Hippocampal formation (tissue), 2 donors: ENCODE measurements at regions not wholly inside any gene's neighbourhood (a gene's known extent, or its start where the extent isn't known, plus 50 kb on each side); places are given as distances from the start of the nearest gene placed in this dataset.

Experiments
- DNase-seq, 2 donors: peaks; one replicate each; lab custom pipeline; 2025; lab: John Stamatoyannopoulos, UW

- DNase-seq: no peak
These were observed 504.3 kb upstream of the FAM98A start for GRCh38 chr2:34103437-34103836.

GRCh38 chr2:34102339-34102738 lies 503.2 kb upstream of the FAM98A start:
- DNase-seq: no peak

- DNase-seq: no peak
These were observed 500.3 kb upstream of the FAM98A start for GRCh38 chr2:34099377-34099776.

GRCh38 chr2:34098256-34098655 lies 499.2 kb upstream of the FAM98A start:
- DNase-seq: no peak

- DNase-seq: peak; percentile 30 to 77
These were observed 497.6 kb upstream of the FAM98A start for GRCh38 chr2:34096562-34097171.

- DNase-seq: no peak
These were observed 494.7 kb upstream of the FAM98A start for GRCh38 chr2:34093790-34094189.

GRCh38 chr2:34070196-34070595 lies 471.1 kb upstream of the FAM98A start:
- DNase-seq: peak in 1 of 2 donors; percentile 45

- peak; percentile 24 to 60 for DNase-seq
These were observed 470.5 kb upstream of the FAM98A start for GRCh38 chr2:34069604-34070003.

GRCh38 chr2:34050413-34050812 lies 451.3 kb upstream of the FAM98A start:
- DNase-seq: no peak

GRCh38 chr2:34045101-34045655 lies 446.1 kb upstream of the FAM98A start:
- no peak for DNase-seq

GRCh38 chr2:34037886-34038285 lies 438.8 kb upstream of the FAM98A start:
- DNase-seq: no peak

GRCh38 chr2:34037157-34037556 lies 438.1 kb upstream of the FAM98A start:
- no peak for DNase-seq

- DNase-seq: no peak
These were observed 432.0 kb upstream of the FAM98A start for GRCh38 chr2:34031097-34031496.

- DNase-seq: no peak
These were observed 431.2 kb upstream of the FAM98A start for GRCh38 chr2:34030273-34030672.

- DNase-seq: no peak
These were observed 430.0 kb upstream of the FAM98A start for GRCh38 chr2:34029073-34029472.

- DNase-seq: no peak
These were observed 426.1 kb upstream of the FAM98A start for GRCh38 chr2:34025196-34025595.

- peak; percentile 74 to 78 for DNase-seq
These were observed 413.7 kb upstream of the FAM98A start for GRCh38 chr2:34012715-34013302.

- DNase-seq: no peak
These were observed 412.6 kb upstream of the FAM98A start for GRCh38 chr2:34011684-34012083.

GRCh38 chr2:34005901-34006300 lies 406.8 kb upstream of the FAM98A start:
- no peak for DNase-seq

- peak; percentile 28 to 31 for DNase-seq
These were observed 405.8 kb upstream of the FAM98A start for GRCh38 chr2:34004936-34005335.

- no peak for DNase-seq
These were observed 404.7 kb upstream of the FAM98A start for GRCh38 chr2:34003795-34004194.

- DNase-seq: no peak
These were observed 402.5 kb upstream of the FAM98A start for GRCh38 chr2:34001557-34001956.

GRCh38 chr2:33984131-33984530 lies 385.0 kb upstream of the FAM98A start:
- no peak for DNase-seq

- no peak for DNase-seq
These were observed 379.4 kb upstream of the FAM98A start for GRCh38 chr2:33978471-33978870.
